ENCODE measurements at regions not wholly inside any gene's neighbourhood (a gene's known extent, or its start where the extent isn't known, plus 50 kb on each side); places are given as distances from the start of the nearest gene placed in this dataset.

DNA sequence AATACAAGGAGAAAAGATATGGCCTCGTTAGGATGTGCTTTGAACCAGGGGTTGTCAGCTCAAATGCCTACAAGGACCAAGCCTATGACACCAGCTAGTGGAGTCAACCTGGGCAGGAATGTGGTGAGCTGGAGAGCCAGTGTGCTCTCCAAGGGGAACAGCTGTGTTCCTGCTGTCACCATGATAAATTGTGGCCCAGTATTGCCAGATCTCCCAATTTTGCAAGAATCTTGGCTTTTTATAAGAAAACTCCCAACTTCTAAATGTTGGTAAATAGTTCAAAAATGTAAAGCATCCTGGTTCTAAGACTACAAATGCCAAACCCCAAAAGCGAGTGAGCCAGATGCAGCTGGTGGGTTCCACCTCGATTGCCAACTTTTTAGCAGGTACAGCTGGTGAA is 391.1 kb downstream of the PLPP3 start:
- Histone ChIP-seq H3K36me3 (no peaks in the 10 kb centered on the region), H3K27me3 (replicated peaks in 1 of 7) (no peaks in the 10 kb centered on the region), H3K4me1 (no peaks in the 10 kb centered on the region), H3K9me3 (no peaks in the 10 kb centered on the region), H3K27ac (no peak overlapping the region), H3K4me3 (no peak overlapping the region)
- no peak for DNase-seq
- TF ChIP-seq POLR2AphosphoS5 (IDR thresholded peaks at IDR 0.05) (no peak), CTCF (IDR thresholded peaks at IDR 0.05 in 8 of 11, conservative IDR thresholded peaks at IDR 0.05 in 3 of 11) (no peak), POLR2A (IDR thresholded peaks at IDR 0.05) (no peak)
- intact Hi-C loops (cut with DNase I; ENCODE audit: low total_unique reads), result no loop called here
- WGBS, 5 donors, result 61 to 93% (median 78%) methylated on average over 3 of the region's 3 CpGs

DNA sequence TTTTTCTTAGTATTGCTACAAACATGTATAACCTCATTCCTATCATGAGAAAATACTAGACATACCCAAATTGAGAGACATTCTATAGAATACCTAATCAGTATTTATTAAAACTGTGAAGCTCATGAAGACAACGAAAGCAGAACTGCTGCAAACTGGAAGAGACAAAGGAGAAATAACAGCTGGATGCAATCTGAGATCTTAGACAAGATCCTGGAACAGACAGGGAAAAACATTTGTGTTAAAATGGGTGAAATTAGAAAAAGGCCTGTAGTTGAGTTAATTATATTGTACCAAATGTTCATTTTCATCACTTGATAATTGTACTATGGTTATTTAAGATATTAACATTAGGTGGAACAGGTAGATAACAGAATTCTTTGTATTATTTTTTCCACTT is 392.0 kb downstream of the PLPP3 start:
- Histone ChIP-seq H3K4me3 (no peak overlapping the region), H3K4me1 (no peaks in the 10 kb centered on the region)
- intact Hi-C loops (cut with DNase I; ENCODE audit: low total_unique reads), result no loop called here

DNA sequence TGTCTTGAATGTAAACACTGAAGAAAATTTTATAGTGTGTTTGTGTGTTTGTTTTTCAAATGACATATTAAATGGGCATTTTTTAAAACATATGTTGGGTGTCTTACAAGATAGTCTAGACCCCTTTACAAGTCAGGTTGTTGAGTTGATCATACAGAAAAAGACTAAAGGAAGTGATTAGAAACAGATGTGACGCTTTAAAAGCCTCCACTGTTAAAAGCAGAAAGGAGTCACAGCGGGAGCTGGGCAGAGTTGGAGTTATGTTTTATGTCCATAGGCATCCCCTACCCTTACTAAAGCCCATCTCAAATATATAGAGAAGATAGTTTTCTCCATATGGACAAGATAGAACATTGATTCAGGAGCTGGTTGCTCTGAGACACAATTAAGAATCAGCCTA is 393.9 kb downstream of the PLPP3 start:
- Histone ChIP-seq H3K27ac (no peak overlapping the region), H3K9me3 (no peaks in the 10 kb centered on the region), H3K27me3 (replicated peaks in 1 of 7) (no peaks in the 10 kb centered on the region), H3K4me1 (peaks cover 0 to 10% (median 3%) of the 10 kb centered on the region in 6 donors), H3K4me3 (no peak overlapping the region), H3K36me3 (no peaks in the 10 kb centered on the region)
- WGBS, 5 donors, result 81 to 100% (median 93%) methylated on average over 2 of the region's 2 CpGs
- intact Hi-C loops (cut with DNase I; ENCODE audit: low total_unique reads), result no loop called here
- no peak for TF ChIP-seq CTCF (IDR thresholded peaks at IDR 0.05 in 8 of 11, conservative IDR thresholded peaks at IDR 0.05 in 3 of 11)
- TF ChIP-seq POLR2AphosphoS5 (IDR thresholded peaks at IDR 0.05), result no peak
- no peak for TF ChIP-seq POLR2A (IDR thresholded peaks at IDR 0.05)
- DNase-seq, result no peak

More for the DNA sequence above, 392.0 kb downstream of the PLPP3 start:
- WGBS, 5 donors, result 49 to 93% (median 67%) methylated on average over 1 of the region's 1 CpG
- Histone ChIP-seq H3K27me3 (replicated peaks in 1 of 7) (no peaks in the 10 kb centered on the region), H3K36me3 (no peaks in the 10 kb centered on the region), H3K9me3 (no peaks in the 10 kb centered on the region), H3K27ac (no peak overlapping the region)
- no peak for DNase-seq
- TF ChIP-seq CTCF (IDR thresholded peaks at IDR 0.05 in 8 of 11, conservative IDR thresholded peaks at IDR 0.05 in 3 of 11) (no peak), POLR2AphosphoS5 (IDR thresholded peaks at IDR 0.05) (no peak), POLR2A (IDR thresholded peaks at IDR 0.05) (no peak)

DNA sequence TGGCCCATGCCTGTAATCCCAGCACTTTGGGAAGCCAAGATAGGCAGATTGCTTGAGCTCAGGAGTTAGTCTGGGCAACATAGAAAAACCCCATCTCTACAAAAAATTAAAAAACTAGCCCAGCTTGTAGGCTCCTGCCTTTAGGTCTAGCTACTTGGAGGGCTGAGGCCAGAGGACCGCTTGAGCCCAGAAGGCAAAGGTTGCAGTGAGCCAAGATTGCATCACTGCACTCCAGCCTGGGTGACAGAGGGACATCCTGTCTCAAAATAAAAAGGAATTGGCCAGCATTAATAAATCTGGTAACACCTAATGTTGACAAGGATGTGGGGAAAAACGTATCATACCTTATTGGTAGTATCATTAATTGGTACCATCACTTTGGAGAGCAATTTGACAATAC is 396.2 kb downstream of the PLPP3 start:
- intact Hi-C loops (cut with DNase I; ENCODE audit: low total_unique reads), result no loop called here
- H3K9me3 ChIP-seq, result no peaks in the 10 kb centered on the region
- WGBS, 5 donors, result 86 to 98% (median 92%) methylated on average over 2 of the region's 2 CpGs
- TF ChIP-seq CTCF (IDR thresholded peaks at IDR 0.05 in 8 of 11, conservative IDR thresholded peaks at IDR 0.05 in 3 of 11) (no peak), POLR2A (IDR thresholded peaks at IDR 0.05) (no peak), POLR2AphosphoS5 (IDR thresholded peaks at IDR 0.05) (no peak)
- H3K27me3 ChIP-seq (replicated peaks in 1 of 7), result no peaks in the 10 kb centered on the region
- H3K27ac ChIP-seq, result no peak overlapping the region
- no peak for DNase-seq
- no peak overlapping the region for H3K4me3 ChIP-seq
- no peaks in the 10 kb centered on the region for H3K36me3 ChIP-seq
- peaks cover 0 to 16% (median 6%) of the 10 kb centered on the region in 6 donors for H3K4me1 ChIP-seq
